ENCODE measurements at regions not wholly inside any gene's neighbourhood (a gene's known extent, or its start where the extent isn't known, plus 50 kb on each side); places are given as distances from the start of the nearest gene placed in this dataset.

DNA sequence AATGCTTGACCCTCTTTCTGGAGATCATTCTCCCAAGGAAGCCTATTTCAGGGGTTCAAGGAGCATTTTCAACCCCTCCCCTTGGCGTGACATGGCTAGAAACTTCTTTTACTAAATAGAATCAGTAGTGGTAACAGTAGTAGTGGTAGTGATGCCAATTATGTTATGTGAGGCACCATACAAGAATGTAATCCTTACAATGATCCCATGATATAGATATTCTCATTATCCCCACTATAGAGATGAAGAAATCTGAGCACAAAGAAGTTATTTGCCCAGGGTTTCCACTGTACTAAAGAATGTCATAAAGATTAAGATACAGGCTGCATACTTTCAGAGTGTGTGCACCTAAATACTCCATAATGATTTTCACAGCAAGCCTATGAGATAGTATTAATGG is 155.4 kb upstream of the CLINT1 start:
- no peak for FAIRE-seq
- Histone ChIP-seq H3K27ac (ENCODE audit: control insufficient read depth, insufficient read depth, low read length) (no peak overlapping the region), H3K36me3 (ENCODE audit: control insufficient read depth in 2 of 2, extremely low read depth in 1 of 2, insufficient read depth in 2 of 2, low read length in 2 of 2) (no peaks in the 10 kb centered on the region), H2AFZ (ENCODE audit: control insufficient read depth, low read length) (no peak overlapping the region), H3K9me1 (ENCODE audit: control insufficient read depth, extremely low read depth, insufficient read depth, low read length) (no peaks in the 10 kb centered on the region), H3K4me2 (ENCODE audit: control insufficient read depth, extremely low read depth, insufficient read depth, low read depth, low read length) (no peak overlapping the region), H3K9me3 (ENCODE audit: control insufficient read depth, low read depth, low read length) (no peaks in the 10 kb centered on the region), H3K4me1 (ENCODE audit: control insufficient read depth, extremely low read depth, insufficient read depth, low read length) (no peaks in the 10 kb centered on the region), H3K9ac (ENCODE audit: control insufficient read depth, extremely low read depth, insufficient read depth, low read length) (no peak overlapping the region), H3K4me3 (ENCODE audit: control insufficient read depth in 2 of 3, extremely low read depth in 1 of 3, insufficient read depth in 2 of 3, low read depth in 1 of 3, low read length in 3 of 3) (no peak overlapping the region), H3K27me3 (ENCODE audit: control insufficient read depth, extremely low read depth, insufficient read depth, low read length) (no peaks in the 10 kb centered on the region), H3K79me2 (ENCODE audit: control insufficient read depth, insufficient read depth, low read length) (no peaks in the 10 kb centered on the region), H4K20me1 (ENCODE audit: control insufficient read depth, extremely low read depth, insufficient read depth, low read length) (no peaks in the 10 kb centered on the region)
- DNase-seq (ENCODE audit: low read depth, low spot score) = no peak
- TF ChIP-seq, protein P1, sequence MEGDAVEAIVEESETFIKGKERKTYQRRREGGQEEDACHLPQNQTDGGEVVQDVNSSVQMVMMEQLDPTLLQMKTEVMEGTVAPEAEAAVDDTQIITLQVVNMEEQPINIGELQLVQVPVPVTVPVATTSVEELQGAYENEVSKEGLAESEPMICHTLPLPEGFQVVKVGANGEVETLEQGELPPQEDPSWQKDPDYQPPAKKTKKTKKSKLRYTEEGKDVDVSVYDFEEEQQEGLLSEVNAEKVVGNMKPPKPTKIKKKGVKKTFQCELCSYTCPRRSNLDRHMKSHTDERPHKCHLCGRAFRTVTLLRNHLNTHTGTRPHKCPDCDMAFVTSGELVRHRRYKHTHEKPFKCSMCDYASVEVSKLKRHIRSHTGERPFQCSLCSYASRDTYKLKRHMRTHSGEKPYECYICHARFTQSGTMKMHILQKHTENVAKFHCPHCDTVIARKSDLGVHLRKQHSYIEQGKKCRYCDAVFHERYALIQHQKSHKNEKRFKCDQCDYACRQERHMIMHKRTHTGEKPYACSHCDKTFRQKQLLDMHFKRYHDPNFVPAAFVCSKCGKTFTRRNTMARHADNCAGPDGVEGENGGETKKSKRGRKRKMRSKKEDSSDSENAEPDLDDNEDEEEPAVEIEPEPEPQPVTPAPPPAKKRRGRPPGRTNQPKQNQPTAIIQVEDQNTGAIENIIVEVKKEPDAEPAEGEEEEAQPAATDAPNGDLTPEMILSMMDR (optimal IDR thresholded peaks at IDR 0.05 in 1 of 3, IDR thresholded peaks at IDR 0.05 in 1 of 3, conservative IDR thresholded peaks at IDR 0.05 in 1 of 3; ENCODE audit: extremely low read depth in 1 of 3, insufficient read depth in 2 of 3, low read length in 3 of 3) = no peak
- TF ChIP-seq EZH2 (IDR thresholded peaks at IDR 0.05; ENCODE audit: low read length) = no peak
- dilution Hi-C loops (cut with MboI; ENCODE audit: extremely low pct_ligation_motif_present, low sequenced_read_pairs) = no loop called here

DNA sequence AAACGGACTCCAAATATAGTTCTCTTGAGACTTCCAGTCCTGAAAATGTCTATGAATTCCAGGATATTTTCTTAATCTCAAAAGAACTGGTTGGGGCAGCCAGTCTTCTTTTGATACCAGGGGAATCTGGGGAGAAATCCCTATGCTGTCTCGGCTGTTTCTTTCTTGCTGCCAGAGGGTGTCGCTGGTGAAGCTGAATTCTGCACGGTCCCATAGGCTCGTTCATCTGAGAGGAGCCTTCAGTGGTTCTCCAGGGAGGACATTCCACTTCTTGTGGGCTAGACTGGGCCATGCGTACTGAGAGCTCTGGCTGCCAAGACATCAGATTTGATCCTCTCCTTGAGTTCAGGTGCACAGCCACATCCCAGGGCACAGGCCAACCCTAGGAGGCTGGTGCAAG is 155.0 kb upstream of the CLINT1 start:
- Histone ChIP-seq H3K27me3 (ENCODE audit: control insufficient read depth, extremely low read depth, insufficient read depth, low read length) (no peaks in the 10 kb centered on the region), H3K79me2 (ENCODE audit: control insufficient read depth, insufficient read depth, low read length) (no peaks in the 10 kb centered on the region), H3K9me1 (ENCODE audit: control insufficient read depth, extremely low read depth, insufficient read depth, low read length) (no peaks in the 10 kb centered on the region), H2AFZ (ENCODE audit: control insufficient read depth, low read length) (no peak overlapping the region), H3K36me3 (ENCODE audit: control insufficient read depth in 2 of 2, extremely low read depth in 1 of 2, insufficient read depth in 2 of 2, low read length in 2 of 2) (no peaks in the 10 kb centered on the region), H4K20me1 (ENCODE audit: control insufficient read depth, extremely low read depth, insufficient read depth, low read length) (no peaks in the 10 kb centered on the region), H3K4me1 (ENCODE audit: control insufficient read depth, extremely low read depth, insufficient read depth, low read length) (no peaks in the 10 kb centered on the region), H3K9ac (ENCODE audit: control insufficient read depth, extremely low read depth, insufficient read depth, low read length) (no peak overlapping the region), H3K4me3 (ENCODE audit: control insufficient read depth in 2 of 3, extremely low read depth in 1 of 3, insufficient read depth in 2 of 3, low read depth in 1 of 3, low read length in 3 of 3) (no peak overlapping the region), H3K9me3 (ENCODE audit: control insufficient read depth, low read depth, low read length) (no peaks in the 10 kb centered on the region), H3K4me2 (ENCODE audit: control insufficient read depth, extremely low read depth, insufficient read depth, low read depth, low read length) (no peak overlapping the region), H3K27ac (ENCODE audit: control insufficient read depth, insufficient read depth, low read length) (no peak overlapping the region)
- FAIRE-seq (no peak), DNase-seq (ENCODE audit: low read depth, low spot score) (no peak)
- TF ChIP-seq EZH2 (IDR thresholded peaks at IDR 0.05; ENCODE audit: low read length) = no peak
- TF ChIP-seq, protein P1 (optimal IDR thresholded peaks at IDR 0.05 in 1 of 3, IDR thresholded peaks at IDR 0.05 in 1 of 3, conservative IDR thresholded peaks at IDR 0.05 in 1 of 3; ENCODE audit: extremely low read depth in 1 of 3, insufficient read depth in 2 of 3, low read length in 3 of 3) = peak; percentile 27 to 60 (median 55)
- dilution Hi-C loops (cut with MboI; ENCODE audit: extremely low pct_ligation_motif_present, low sequenced_read_pairs) = no loop called here

Data from keratinocyte (primary cell).